OCI-LY3 (cell line): ENCODE measurements at regions not wholly inside any gene's neighbourhood (a gene's known extent, or its start where the extent isn't known, plus 50 kb on each side); places are given as distances from the start of the nearest gene placed in this dataset.

Source experiments
- H2AFZ ChIP-seq: fragments of 200-600, 300-600 bp; shearing (Covaris generic); 2 replicates; pipeline ENCODE4 v1.6.0; 2014; ENCODE audit warnings: antibody characterized with exemption, low read depth, low read length
- H3K27ac ChIP-seq: fragments of 200-600, 300-600 bp; sonication (generic); 2 replicates; pipeline ENCODE4 v1.5.1; 2014; ENCODE audit warnings: mild to moderate bottlenecking, low read length, moderate library complexity, mixed read lengths
- H3K27me3 ChIP-seq: fragments of 200-600, 300-600 bp; sonication (generic); 2 replicates; pipeline ENCODE4 v1.6.1; 2014; ENCODE audit warnings: low read depth, low read length, mixed read lengths
- H3K36me3 ChIP-seq: fragments of 200-600, 300-600 bp; sonication (generic); replicated peaks from 2 replicates; pipeline ENCODE3; 2014; ENCODE audit warnings: low read depth, low read length, mixed read lengths
- H3K4me1 ChIP-seq: fragments of 300-600, 200-600 bp; sonication (generic); 2 replicates; pipeline ENCODE4 v1.6.1; 2014; ENCODE audit warnings: low read length, mixed read lengths
- H3K4me2 ChIP-seq: fragments of 200-600, 300-600 bp; sonication (generic); 2 replicates; pipeline ENCODE4 v1.6.1; 2014; ENCODE audit warnings: low read length, mixed read lengths
- H3K4me3 ChIP-seq: fragments of 300-600, 200-600 bp; sonication (generic); 2 replicates; pipeline ENCODE4 v1.5.1; 2014; ENCODE audit warnings: antibody characterized with exemption, mild to moderate bottlenecking, low read length, moderate library complexity
- H3K79me2 ChIP-seq: fragments of 300-600, 200-600 bp; shearing (Covaris generic); 2 replicates; pipeline ENCODE4 v1.6.1; 2014; ENCODE audit warnings: mild to moderate bottlenecking, low read length, mixed read lengths
- H3K9ac ChIP-seq: fragments of 300-600, 200-600 bp; shearing (Covaris generic); 2 replicates; pipeline ENCODE4 v1.6.0; 2014; ENCODE audit warnings: mild to moderate bottlenecking, low read length, moderate library complexity
- H3K9me3 ChIP-seq: fragments of 200-600, 300-600 bp; shearing (Covaris generic); 2 replicates; pipeline ENCODE4 v1.6.1; 2014; ENCODE audit warnings: low read length, mixed read lengths; ENCODE audit not compliant: insufficient read depth
- H4K20me1 ChIP-seq: fragments of 200-600, 300-600 bp; sonication (generic); 2 replicates; pipeline ENCODE4 v1.6.1; 2016; ENCODE audit warnings: low read length, mixed read lengths; ENCODE audit not compliant: insufficient read depth
- CTCF ChIP-seq: fragments of 200-600, 300-600 bp; sonication (generic); IDR thresholded peaks from 2 replicates; pipeline ENCODE4 v1.5.1; 2014; ENCODE audit warnings: antibody characterized with exemption, low read length, low read depth
- EZH2phosphoT487 ChIP-seq: fragments of 200-600 bp; shearing (Covaris generic); IDR thresholded peaks from 2 replicates; pipeline ENCODE4 v1.6.1; 2018; ENCODE audit warnings: antibody characterized with exemption, mixed run types, low read depth

DNA sequence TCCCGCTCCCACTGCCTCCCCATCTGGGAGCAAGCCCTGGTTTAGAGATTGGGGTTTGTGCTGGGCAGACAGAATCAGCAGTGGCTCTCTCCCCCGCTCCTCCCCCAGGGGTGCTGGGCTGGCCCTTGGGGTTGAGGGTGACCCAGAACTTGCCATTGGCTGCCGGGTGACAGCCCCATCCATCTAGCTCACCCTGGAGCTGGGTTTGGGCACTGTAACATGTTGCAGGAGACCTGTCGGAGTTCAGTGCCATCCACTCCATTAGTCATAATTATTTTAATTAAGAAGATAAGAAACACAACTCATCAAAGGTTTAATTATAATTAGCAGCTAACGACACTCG lies 111.4 kb upstream of the OTOS start:
- no peaks in the 10 kb centered on the region for H3K4me1 ChIP-seq
- H3K79me2 ChIP-seq, result no peaks in the 10 kb centered on the region
- H3K36me3 ChIP-seq, result no peaks in the 10 kb centered on the region
- no peak overlapping the region for H3K4me2 ChIP-seq
- no peaks in the 10 kb centered on the region for H3K27me3 ChIP-seq
- no peak overlapping the region for H3K9ac ChIP-seq
- no peak overlapping the region for H2AFZ ChIP-seq
- H4K20me1 ChIP-seq, result no peaks in the 10 kb centered on the region
- no peaks in the 10 kb centered on the region for H3K9me3 ChIP-seq
- no peak overlapping the region for H3K4me3 ChIP-seq
- TF ChIP-seq CTCF (no peak), EZH2phosphoT487 (no peak)
- H3K27ac ChIP-seq, result no peak overlapping the region

- Histone ChIP-seq H3K4me3 (no peak overlapping the region), H3K4me1 (no peaks in the 10 kb centered on the region), H3K27me3 (no peaks in the 10 kb centered on the region), H3K79me2 (no peaks in the 10 kb centered on the region), H3K9me3 (no peaks in the 10 kb centered on the region), H3K9ac (no peak overlapping the region), H3K4me2 (no peak overlapping the region), H3K27ac (no peak overlapping the region), H2AFZ (no peak overlapping the region), H3K36me3 (no peaks in the 10 kb centered on the region), H4K20me1 (no peaks in the 10 kb centered on the region)
- TF ChIP-seq EZH2phosphoT487, result no peak
- no peak for TF ChIP-seq CTCF
Measured at GRCh38 chr2:240252191-240252871, 111.9 kb upstream of the OTOS start.

GRCh38 chr2:240252872-240253511 lies 112.5 kb upstream of the OTOS start:
- TF ChIP-seq CTCF (no peak), EZH2phosphoT487 (no peak)
- H3K36me3 ChIP-seq, result no peaks in the 10 kb centered on the region
- no peak overlapping the region for H3K27ac ChIP-seq

GRCh38 chr2:240253583-240254145 lies 113.2 kb upstream of the OTOS start:
- Histone ChIP-seq H3K4me2 (no peak overlapping the region), H3K27me3 (no peaks in the 10 kb centered on the region), H4K20me1 (no peaks in the 10 kb centered on the region), H3K4me1 (no peaks in the 10 kb centered on the region), H3K27ac (no peak overlapping the region), H3K79me2 (no peaks in the 10 kb centered on the region), H2AFZ (no peak overlapping the region), H3K36me3 (no peaks in the 10 kb centered on the region), H3K9me3 (no peaks in the 10 kb centered on the region), H3K9ac (no peak overlapping the region), H3K4me3 (no peak overlapping the region)
- TF ChIP-seq CTCF, result no peak
- no peak for TF ChIP-seq EZH2phosphoT487

More at GRCh38 chr2:240252872-240253511, 112.5 kb upstream of the OTOS start:
- H4K20me1 ChIP-seq, result no peaks in the 10 kb centered on the region
- no peak overlapping the region for H3K9ac ChIP-seq
- no peaks in the 10 kb centered on the region for H3K9me3 ChIP-seq
- no peaks in the 10 kb centered on the region for H3K27me3 ChIP-seq
- H3K4me2 ChIP-seq, result no peak overlapping the region
- H3K79me2 ChIP-seq, result no peaks in the 10 kb centered on the region
- no peak overlapping the region for H2AFZ ChIP-seq
- H3K4me3 ChIP-seq, result no peak overlapping the region
- no peaks in the 10 kb centered on the region for H3K4me1 ChIP-seq
